ENCODE measurements at regions not wholly inside any gene's neighbourhood (a gene's known extent, or its start where the extent isn't known, plus 50 kb on each side); places are given as distances from the start of the nearest gene placed in this dataset.

DNA sequence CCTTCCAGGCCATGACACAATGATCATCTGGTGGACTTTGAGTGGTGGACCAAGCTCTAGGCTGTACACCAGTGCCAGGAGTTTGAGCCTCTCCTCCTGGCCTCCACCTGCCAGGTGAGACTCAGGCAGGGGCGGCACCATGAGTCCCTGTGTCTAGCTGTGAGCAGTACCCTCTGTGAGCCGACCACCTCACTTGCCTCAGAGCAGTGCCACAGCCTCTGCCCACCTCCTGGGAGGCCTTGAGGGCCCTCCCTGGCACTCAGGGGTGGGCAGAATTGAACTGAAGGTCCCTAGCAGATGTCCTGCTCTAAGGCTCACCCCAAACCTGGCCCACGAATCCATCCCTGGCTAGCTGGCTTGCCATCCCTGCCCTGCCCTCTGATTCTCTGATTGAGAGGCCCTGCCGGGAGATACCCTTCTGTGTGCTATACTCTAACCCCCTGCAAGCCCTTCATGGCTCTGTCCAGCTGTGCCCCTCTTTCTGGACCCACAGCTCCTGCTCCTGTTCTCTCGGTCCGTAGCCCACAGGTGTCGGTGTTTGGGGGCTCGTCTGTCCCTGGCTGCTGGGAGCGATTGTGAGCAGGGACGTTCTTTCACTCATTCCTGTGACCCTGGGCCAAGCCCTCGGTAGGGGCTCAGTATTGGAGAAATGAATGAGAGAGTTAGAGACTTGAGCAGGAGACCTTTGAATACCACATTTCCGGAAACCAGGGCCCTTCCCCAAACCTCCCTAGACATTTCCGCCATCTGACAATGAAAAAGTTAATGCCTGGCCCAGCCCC is 70.0 kb downstream of the INHBB start:
- Histone ChIP-seq H3K9me3 (ENCODE audit: low read length) (no peaks in the 10 kb centered on the region), H3K4me2 (ENCODE audit: low read depth, low read length) (no peak overlapping the region), H3K27ac (ENCODE audit: extremely low read length, insufficient read depth, low read length) (no peak overlapping the region), H3K36me3 (replicated peaks in 1 of 2; ENCODE audit: control insufficient read depth in 1 of 2, insufficient read depth in 2 of 2, low read length in 2 of 2) (no peaks in the 10 kb centered on the region), H3K27me3 (ENCODE audit: control insufficient read depth in 1 of 2, insufficient read depth in 2 of 2, low read length in 2 of 2) (peaks cover 0 to 31% of the 10 kb centered on the region in 2 experiments; a peak in 4 of 5 replicates), H4K20me1 (ENCODE audit: insufficient read depth, low read length) (no peaks in the 10 kb centered on the region; the same call in 1 of the 2 replicates), H3K79me2 (ENCODE audit: insufficient read depth, low read length) (no peaks in the 10 kb centered on the region), H2AFZ (ENCODE audit: low read length) (no peak overlapping the region), H3K9ac (ENCODE audit: insufficient read depth, low read depth, low read length) (no peak overlapping the region), H3K4me3 (replicated peaks in 1 of 3; ENCODE audit: insufficient read depth in 1 of 3, low read depth in 2 of 3, low read length in 3 of 3) (no peak overlapping the region), H3K4me1 (ENCODE audit: insufficient read depth, low read length) (no peaks in the 10 kb centered on the region)
- CTCF ChIA-PET (ENCODE audit: low intra/inter-chr PET ratio, low total read pairs), result no interaction called here
- 43% methylated on average over 13 of the region's 13 CpGs for WGBS (ENCODE audit: low lambda C conversion rate)
- no peak for DNase-seq (ENCODE audit: low spot score)
- no peak for ATAC-seq
- no TSS peak for BruUV-seq (replicated peaks)
- intact Hi-C loops (cut with micrococcal nuclease; ENCODE audit: unreplicated experiment) (no loop called here), in situ Hi-C loops (cut with HindIII; ENCODE audit: extremely low pct_ligation_motif_present, low pct_unique_long_range_greater_than_20kb) (no loop called here)
- FAIRE-seq, result no peak
- POLR2A ChIA-PET, result no interaction called here
- TF ChIP-seq, protein P1, sequence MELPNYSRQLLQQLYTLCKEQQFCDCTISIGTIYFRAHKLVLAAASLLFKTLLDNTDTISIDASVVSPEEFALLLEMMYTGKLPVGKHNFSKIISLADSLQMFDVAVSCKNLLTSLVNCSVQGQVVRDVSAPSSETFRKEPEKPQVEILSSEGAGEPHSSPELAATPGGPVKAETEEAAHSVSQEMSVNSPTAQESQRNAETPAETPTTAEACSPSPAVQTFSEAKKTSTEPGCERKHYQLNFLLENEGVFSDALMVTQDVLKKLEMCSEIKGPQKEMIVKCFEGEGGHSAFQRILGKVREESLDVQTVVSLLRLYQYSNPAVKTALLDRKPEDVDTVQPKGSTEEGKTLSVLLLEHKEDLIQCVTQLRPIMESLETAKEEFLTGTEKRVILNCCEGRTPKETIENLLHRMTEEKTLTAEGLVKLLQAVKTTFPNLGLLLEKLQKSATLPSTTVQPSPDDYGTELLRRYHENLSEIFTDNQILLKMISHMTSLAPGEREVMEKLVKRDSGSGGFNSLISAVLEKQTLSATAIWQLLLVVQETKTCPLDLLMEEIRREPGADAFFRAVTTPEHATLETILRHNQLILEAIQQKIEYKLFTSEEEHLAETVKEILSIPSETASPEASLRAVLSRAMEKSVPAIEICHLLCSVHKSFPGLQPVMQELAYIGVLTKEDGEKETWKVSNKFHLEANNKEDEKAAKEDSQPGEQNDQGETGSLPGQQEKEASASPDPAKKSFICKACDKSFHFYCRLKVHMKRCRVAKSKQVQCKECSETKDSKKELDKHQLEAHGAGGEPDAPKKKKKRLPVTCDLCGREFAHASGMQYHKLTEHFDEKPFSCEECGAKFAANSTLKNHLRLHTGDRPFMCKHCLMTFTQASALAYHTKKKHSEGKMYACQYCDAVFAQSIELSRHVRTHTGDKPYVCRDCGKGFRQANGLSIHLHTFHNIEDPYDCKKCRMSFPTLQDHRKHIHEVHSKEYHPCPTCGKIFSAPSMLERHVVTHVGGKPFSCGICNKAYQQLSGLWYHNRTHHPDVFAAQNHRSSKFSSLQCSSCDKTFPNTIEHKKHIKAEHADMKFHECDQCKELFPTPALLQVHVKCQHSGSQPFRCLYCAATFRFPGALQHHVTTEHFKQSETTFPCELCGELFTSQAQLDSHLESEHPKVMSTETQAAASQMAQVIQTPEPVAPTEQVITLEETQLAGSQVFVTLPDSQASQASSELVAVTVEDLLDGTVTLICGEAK (IDR thresholded peaks at IDR 0.05), result no peak
- TF ChIP-seq, protein P1 (CRISPR knock-in tag; IDR thresholded peaks at IDR 0.05), result no peak
- TF ChIP-seq, protein P2, sequence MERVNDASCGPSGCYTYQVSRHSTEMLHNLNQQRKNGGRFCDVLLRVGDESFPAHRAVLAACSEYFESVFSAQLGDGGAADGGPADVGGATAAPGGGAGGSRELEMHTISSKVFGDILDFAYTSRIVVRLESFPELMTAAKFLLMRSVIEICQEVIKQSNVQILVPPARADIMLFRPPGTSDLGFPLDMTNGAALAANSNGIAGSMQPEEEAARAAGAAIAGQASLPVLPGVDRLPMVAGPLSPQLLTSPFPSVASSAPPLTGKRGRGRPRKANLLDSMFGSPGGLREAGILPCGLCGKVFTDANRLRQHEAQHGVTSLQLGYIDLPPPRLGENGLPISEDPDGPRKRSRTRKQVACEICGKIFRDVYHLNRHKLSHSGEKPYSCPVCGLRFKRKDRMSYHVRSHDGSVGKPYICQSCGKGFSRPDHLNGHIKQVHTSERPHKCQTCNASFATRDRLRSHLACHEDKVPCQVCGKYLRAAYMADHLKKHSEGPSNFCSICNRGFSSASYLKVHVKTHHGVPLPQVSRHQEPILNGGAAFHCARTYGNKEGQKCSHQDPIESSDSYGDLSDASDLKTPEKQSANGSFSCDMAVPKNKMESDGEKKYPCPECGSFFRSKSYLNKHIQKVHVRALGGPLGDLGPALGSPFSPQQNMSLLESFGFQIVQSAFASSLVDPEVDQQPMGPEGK (CRISPR knock-in tag; IDR thresholded peaks at IDR 0.05), result no peak
- no peak for TF ChIP-seq ZNF629 (CRISPR knock-in tag; conservative IDR thresholded peaks at IDR 0.05)
- TF ChIP-seq HNRNPL (IDR thresholded peaks at IDR 0.05; ENCODE audit: low read depth, low read length), result no peak
- TF ChIP-seq, protein P3, sequence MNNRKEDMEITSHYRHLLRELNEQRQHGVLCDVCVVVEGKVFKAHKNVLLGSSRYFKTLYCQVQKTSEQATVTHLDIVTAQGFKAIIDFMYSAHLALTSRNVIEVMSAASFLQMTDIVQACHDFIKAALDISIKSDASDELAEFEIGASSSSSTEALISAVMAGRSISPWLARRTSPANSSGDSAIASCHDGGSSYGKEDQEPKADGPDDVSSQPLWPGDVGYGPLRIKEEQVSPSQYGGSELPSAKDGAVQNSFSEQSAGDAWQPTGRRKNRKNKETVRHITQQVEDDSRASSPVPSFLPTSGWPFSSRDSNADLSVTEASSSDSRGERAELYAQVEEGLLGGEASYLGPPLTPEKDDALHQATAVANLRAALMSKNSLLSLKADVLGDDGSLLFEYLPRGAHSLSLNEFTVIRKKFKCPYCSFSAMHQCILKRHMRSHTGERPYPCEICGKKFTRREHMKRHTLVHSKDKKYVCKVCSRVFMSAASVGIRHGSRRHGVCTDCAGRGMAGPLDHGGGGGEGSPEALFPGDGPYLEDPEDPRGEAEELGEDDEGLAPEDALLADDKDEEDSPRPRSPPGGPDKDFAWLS (CRISPR knock-in tag; IDR thresholded peaks at IDR 0.05; ENCODE audit: borderline replicate concordance), result no peak
- no peak for TF ChIP-seq ZNF850 (CRISPR knock-in tag; conservative IDR thresholded peaks at IDR 0.05)
- TF ChIP-seq, protein P4, sequence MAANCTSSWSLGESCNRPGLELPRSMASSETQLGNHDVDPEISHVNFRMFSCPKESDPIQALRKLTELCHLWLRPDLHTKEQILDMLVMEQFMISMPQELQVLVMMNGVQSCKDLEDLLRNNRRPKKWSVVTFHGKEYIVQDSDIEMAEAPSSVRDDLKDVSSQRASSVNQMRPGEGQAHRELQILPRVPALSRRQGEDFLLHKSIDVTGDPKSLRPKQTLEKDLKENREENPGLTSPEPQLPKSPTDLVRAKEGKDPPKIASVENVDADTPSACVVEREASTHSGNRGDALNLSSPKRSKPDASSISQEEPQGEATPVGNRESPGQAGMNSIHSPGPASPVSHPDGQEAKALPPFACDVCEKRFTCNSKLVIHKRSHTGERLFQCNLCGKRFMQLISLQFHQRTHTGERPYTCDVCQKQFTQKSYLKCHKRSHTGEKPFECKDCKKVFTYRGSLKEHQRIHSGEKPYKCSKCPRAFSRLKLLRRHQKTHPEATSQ (CRISPR knock-in tag; IDR thresholded peaks at IDR 0.05; ENCODE audit: borderline replicate concordance), result no peak
- peak; percentile 68; the same call in 1 of the 2 replicates for TF ChIP-seq NRL (CRISPR knock-in tag; IDR thresholded peaks at IDR 0.05; ENCODE audit: borderline replicate concordance)
